HG03159 (cell line): ENCODE measurements at regions not wholly inside any gene's neighbourhood (a gene's known extent, or its start where the extent isn't known, plus 50 kb on each side); places are given as distances from the start of the nearest gene placed in this dataset.

ENCODE experiments used
- ATAC-seq: cut with Tn5 transposase; IDR thresholded peaks from one replicate; pipeline ENCODE4 v1.9.1; 2021; ENCODE audit warnings: mild to moderate bottlenecking, moderate library complexity; ENCODE audit not compliant: unreplicated experiment

DNA sequence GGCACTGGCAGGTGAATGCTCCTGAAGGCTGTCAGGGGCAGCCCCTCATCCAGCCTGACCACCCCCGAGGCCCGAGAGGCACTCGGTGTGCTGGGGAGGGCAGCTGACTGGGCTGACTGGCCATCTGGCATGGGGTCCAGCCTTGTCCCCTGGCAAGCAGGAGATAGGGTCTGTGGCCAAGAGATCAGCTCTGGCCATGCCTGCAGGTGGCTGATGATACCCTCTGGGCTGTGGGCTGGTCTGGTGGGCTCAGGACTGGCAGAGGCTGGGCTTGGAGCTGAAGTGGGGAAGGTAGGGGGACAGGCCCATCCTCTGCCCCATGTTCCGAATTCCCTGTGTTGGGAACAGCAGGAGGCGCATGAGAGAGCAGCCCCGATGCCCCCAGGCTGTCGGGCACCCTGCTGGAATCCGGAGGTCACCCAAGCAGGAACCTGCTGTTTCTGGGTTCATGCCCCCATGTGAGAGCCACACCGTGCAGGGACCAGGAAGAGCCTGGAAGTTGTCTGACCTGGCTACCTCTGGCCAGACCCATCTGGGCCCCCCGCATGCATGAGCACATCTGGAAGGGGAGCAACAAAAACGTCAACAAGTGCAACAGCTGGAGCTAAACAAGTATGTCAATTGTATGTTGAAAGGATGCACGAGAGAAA is 527.0 kb downstream of the TBC1D22A start:
- ATAC-seq, result no peak

DNA sequence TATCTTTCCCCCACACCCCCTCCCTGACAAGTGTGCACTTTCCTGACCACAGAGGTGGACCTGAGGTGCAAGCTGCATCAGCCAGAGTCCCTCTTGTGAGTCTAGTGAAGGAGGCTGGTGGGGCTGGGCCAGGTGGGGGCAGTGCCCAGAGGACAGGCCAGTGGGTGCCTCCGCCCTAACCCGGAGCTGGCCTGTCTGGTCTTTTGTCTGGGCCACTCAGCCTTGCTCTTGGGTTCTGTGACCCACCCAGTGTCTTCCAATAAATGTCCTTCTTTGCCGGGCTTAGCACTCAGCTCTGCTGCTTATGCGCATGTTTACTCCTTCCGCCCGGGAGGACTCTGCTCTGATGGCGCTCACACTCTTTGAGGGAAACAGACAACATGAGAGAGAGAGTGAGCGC is 526.2 kb downstream of the TBC1D22A start:
- no peak for ATAC-seq

DNA sequence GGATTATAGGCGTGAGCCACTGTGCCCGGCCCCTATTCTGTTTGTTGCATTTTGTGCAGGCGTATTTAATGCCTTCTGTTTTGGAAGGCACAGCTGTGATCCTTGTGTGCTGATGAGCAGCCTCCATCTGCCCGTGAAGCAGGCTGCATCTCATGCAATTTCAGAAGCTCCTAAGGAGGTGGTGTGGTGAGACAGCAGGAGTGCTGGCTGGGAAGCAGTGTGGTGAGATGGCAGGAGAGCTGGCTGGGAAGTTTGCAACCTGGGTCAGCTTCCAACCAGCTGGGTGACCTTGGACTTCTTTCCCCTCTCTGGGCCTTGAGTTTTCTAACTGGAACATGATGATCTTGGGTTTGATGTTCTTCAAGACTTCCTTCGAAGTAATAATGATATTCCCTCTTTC is 525.1 kb downstream of the TBC1D22A start:
- no peak for ATAC-seq

DNA sequence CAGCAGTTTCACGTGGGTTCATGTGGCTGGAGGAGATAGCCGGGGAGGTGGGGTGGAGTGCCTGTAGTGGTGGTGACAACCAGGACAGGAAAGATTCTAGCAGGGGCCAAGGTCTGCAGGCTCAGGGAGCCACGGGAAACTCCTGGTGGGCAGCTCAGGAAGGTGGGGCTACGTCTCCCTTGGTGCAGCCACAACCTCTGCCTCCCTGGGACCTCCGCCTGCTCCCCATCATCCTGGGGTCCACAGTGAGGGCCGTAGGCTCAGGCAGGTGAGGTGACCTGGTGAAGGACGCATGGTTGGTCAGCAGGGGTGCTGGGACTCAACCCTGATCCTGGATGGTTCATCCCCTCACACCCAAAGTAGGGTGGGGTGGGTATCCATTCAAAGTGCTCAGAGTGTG is 524.1 kb downstream of the TBC1D22A start:
- ATAC-seq, result no peak

DNA sequence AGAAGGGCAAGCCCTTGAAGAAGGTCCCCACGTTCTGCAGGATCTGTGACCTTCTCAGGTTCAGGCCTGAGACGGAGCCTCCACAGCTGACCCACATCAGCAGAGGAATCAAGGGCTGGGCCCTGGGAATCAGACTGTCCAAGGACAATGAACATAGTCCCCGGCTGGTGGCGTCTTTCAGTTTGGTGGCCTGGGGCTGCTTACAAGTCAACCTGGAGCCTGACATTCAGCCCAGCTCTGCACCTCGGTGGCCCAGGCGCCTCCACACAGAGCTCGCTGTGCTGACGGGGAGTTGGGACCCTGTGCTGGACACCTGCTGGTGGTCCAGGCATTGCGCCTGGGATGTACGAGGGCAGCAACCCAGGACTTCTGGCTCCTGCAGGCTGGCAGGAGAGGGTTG is 523.5 kb downstream of the TBC1D22A start:
- ATAC-seq, result no peak

DNA sequence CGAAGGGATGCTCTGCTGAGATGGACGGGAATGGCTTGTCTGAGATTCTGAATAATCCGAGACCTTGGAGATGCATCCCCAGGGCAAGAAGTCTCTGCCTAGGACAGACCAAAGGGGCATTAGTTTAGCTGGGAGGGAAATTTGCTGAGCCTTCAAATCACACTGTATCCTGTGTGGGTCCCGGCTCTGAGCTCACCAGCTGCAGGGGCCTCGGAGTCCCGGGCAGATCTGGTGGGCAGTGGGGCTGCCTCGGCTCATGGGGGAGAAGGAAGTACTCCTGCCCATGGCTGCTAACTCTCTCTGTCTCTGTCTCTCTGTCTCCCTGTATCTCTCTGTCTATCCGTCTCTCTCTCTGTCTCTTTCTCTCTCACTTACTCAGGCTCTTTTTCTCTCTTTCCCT is 522.4 kb downstream of the TBC1D22A start:
- ATAC-seq, result no peak

DNA sequence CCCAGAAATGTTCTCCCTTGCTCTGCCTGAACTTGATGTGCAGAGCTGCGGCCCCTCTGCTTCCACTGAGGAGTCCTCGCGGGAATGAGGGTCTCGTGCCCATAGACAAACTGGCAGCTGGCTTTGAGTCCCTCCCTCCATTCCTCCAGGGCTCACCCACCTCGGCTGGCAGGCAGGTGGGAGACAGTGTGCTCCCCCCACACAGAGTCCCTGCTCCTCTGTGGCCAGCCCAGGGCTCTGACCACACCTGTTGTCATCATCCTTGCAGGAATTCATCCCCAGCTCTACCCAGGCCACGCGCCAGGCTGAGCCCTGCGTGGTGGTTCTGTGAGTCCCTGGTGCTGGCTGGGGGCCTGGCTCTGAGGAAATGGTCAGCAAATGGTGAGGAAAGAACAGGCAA is 521.9 kb downstream of the TBC1D22A start:
- no peak for ATAC-seq

DNA sequence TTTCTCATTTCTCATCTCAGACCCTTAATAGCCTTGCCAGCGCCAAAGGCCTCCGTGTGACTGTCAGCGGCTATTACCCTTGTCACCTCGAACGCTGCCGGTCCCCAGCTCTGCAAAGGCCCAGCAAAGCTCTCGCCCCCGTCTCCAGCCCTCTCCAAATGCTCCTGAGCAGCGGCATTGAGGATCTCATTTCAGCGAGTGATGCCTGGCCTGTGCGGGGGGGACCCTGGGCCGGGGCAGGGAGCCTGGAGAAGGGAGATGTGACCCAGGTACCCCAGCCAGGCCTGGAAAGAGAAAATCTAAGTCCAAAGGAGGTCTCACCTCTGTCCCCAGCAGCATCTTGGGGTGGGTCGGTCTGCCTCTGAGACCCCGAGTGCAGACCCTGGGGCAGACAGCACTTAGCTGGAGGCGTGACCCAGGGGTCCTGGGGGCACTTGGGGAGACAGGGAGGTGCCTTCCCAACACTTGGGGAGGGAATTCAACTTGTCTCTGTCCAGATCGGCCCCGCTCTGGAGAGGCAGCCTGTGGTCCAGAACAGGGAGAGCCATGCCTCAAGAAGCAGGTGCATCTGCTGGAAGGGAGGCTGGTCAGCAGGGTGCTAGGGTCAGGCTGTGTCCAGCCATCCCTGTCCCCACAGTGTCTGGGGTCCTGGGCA is 521.3 kb downstream of the TBC1D22A start:
- ATAC-seq, result no peak

DNA sequence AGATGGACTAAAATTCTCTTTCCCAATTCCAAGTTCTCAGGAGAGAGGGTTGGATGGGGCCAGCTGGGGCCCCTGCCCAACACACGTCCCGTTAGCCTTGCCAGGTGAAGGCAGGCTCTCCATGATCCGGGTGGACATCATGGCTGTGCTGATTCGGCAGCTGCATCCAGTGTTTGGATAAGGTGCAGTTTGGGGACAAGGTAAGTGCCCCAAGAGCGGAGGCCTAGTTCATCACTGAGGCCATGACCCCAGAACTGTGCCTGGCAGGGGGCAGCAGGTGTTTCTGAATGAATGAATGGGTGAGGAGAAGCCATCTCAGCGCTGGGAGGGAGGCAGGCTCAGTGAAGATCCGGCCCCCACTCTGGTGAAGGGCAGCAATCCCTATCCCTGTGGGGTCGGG is 520.4 kb downstream of the TBC1D22A start:
- ATAC-seq, result no peak

DNA sequence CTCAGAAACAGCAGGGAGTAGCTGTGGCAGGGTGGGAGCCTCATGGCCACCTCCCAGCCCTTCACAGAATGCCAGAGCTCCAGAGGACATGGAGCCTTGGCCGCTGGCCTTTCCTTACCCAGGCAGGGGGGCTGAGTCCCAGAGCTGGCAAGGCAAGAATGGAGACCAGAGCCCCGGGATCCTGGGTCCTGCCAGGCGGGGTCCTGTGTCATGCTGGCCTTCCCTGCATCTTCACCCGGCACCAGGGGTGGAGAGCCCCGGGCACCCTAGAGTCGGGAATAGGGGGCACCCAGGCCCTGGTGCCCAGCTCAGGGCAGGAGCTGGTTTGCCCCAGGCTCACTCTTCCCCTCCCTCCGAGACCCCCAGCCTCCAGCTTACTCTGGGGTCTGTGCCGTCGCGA is 519.9 kb downstream of the TBC1D22A start:
- ATAC-seq, result no peak

DNA sequence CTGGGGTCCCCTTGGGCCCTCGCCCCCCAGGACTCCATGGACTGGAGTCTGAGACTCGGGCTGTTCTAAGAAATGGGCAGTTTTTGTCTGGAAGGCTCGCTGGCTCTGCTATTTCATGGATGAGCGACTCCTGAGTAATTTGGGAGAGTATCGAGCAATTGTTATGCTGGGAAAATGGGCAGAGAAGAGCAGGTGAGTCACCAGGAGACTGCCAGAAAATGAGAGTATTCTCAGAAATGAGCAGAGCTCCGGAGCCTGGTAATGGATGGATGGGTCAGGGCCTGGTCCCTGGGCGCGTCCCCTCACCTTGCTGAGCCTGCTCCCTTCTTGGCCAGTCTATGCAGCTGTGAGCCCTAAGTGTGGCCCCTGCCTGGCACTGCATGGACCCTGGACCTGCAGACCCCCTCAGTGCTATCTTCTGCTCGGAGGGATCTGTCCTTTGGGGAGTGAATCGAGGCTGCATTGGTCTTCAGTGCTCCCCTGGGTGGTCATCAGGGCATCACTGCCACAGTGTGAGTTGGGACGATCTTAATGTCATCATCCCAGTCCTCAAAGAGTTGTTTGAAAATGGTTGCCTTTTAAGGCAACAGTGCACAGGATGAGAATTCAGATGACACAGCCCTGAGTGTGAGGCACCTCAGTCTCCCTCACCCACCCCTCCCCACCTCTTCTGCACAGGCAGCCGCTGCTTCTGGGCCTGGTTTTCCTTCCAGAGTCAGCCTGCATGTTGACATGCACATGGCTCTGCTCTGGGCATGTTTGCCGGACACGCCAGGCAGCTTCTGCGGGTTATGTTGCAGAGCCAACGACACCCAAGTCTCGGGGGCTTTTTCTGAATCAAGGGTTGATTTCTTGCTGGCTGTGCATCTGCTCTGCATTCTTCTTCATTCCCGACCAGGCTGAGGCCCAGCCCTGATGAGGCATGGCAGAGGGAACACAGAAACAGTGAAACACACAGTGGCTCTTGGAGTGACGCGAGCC is 519.0 kb downstream of the TBC1D22A start:
- no peak for ATAC-seq

DNA sequence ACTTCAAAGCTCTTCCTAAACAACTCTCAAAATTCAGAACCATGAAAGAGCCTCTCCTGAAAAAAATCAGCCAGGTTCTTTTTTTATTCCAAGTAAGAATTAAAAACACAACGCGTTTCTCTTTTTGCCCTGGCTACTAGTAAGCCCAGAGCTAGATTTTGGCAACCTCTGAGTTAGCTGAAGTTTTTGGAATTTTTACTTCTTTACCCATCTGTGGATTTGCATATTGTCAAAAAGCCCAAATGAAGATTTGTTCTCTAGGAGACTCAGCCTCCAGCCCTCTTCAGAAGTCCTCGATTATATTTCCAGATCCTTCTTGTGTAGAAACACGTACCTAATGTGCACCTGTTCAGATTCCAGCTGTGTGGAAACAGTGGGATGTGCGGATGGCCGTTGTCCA is 517.9 kb downstream of the TBC1D22A start:
- no peak for ATAC-seq

DNA sequence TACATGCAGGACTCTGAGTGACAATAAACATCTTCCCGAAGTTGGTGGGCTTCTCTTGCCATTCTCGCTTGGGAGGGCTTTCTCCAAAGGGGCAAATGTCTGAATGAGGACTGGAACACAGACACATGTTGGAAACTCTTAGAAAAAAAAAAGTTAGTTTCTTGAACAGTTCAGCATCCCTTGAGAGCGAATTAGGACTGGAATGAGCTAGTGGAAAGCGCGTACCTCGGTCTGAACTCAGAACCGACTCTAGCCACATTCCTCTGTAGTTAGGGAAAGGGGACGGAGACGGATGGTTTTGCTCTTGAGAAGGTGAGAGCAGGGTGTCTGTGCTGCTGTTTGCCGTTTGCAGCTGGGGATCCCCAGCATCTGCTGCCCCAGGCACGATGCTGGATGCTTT is 517.3 kb downstream of the TBC1D22A start:
- ATAC-seq, result no peak

DNA sequence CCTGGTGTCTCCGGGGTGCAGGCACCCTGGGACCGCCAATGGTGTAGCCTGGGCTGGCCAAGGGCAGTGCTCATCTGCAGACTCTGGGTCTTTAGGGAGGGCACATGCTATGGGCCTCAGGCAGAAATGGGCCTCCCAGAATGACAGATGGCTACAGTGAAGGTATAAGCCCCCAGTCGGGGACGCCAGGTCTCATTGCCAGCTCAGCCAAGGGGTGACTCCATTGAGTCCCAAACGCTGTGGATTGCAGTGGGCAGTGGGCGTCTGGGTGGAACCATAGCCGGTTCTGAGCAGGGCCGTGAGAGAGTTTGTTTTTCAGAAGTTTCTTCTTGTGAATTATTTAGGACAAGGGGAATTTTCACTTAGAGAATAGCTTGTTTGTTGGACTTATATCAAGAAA is 516.9 kb downstream of the TBC1D22A start:
- no peak for ATAC-seq

DNA sequence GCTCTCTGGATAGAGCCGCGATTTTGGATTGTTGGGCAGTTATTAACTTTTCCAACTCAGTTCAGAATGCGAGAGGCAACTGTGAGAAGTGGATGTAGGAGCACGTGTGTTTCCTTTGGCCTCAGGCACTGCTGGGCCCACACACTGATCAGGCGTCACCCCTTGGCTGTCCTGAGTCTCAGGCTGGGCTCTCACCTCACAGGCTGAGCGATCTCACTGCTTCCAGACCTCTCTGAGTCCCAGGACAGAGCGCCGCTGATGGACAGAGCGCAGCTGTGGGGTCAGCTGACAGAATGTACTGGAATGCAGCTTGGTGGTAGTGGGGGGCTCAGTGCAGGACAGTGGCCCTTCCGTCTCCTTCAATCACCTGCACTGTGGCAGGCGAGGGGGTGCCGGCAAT is 516.2 kb downstream of the TBC1D22A start:
- no peak for ATAC-seq

DNA sequence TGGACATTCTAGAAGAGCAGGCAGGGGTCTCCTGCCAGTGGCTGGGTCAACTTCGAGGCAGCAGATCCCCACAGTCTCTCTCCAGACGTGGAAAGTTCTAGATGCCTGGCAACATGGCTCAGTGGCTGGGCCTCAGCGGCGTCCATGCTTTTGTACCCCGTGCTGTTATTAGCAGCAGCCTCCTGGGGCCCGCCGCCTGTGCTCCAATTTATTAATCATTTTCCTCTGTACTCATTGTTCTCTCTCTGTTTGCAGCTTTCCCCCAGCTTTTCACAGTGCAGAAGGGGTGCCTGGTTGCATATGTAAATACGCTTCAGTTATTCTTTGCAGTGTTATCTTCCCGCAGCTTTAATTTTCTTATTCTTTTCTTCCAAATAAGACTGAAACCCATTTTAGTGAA is 515.1 kb downstream of the TBC1D22A start:
- ATAC-seq, result no peak

DNA sequence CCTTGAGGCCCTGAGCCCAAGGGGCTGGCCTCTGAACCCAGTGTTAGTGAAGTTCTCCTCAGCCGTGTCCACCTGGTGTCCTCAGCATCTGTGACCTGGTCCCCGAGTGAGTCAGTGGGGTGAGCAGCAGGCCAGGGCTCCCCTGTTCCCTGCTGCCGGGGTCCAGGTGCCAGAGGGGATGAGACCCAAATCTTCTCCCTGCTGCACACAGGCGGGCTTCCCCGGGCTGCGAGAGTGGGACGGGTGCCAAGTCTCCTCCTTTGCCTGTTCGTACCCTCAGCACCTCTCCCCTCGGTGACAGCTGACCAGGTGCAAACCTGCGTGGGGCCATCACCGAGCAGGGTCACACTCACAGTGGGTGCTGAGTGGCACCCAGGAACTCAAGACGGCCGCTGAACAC is 514.5 kb downstream of the TBC1D22A start:
- ATAC-seq, result no peak

DNA sequence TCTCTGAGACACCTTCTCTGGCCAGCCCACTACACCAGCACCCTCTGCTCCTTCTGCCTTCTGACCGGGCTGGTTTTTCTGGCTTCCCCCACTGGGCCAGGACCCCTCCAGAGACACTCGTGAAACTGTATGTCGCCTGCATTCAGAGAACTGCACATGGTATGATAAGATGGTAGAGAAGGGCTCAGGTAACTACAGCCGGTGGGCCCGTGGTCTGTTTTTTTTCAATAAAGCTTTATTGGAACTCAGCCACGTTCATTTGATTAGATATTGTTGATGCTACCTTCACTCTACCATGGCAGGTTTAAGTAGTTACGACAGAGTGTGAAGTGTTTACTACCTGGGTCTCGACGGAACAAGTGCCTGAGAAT is 514.0 kb downstream of the TBC1D22A start:
- no peak for ATAC-seq

DNA sequence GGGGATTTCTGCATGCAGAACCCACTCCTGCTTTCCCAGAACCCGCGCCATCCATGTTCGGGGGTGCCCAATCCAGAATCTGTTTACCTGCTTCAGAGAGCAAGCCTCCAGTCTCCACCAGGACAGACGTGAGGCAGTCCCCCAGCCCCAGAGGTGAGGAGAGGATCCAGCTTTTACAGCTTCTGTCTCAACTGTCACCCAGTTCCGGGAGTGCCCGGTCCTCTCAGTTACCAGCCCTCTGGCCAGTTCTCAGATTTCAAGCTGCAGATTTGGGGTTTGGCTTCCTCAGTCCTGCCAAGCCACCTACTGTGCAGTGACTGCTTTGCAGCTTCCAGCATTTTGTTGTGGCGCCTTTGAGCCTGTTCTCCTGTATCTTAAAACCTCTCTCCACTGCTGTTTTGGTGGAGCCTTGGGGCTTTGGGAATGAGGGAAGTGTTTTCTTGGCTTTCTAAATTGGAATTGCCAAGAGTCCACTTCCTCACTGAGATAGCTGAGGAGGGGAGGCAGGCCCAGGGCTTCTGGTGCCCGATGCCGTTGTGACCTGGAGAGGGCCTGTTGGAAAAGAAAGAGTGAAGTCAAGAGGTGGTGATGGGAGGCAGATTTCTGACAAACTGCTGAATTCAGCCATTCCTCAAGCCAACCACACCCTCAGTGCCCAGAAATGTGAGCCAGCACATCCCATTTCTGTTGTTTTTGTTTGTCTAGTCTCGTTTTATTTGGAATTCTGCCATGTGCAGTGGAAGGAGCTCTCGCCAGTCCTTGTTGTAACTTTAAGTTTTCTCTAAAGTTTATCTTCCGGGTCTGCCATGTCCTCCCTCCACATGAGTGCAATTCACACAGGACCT is 513.4 kb downstream of the TBC1D22A start:
- no peak for ATAC-seq

DNA sequence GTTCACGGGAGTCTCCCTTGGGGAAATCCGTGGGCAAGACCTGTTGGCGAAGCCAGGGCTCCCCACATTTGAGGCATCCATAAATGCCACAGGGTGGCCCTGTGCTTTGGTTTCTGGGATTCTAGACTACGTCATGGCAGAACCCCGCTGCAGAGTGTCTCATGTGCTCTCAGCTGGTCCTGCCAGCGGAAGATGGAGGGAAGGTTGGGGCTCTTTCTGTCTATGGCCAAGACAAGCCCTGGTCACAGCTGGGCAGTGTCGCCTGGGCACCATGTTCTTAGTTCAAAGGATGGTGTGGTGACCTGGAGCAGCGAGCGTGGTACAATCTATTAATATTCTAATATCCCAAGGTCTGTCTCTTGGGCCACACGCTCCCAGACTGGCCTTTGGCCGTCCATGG is 511.7 kb downstream of the TBC1D22A start:
- ATAC-seq, result no peak
